ENCODE measurements at regions not wholly inside any gene's neighbourhood (a gene's known extent, or its start where the extent isn't known, plus 50 kb on each side); places are given as distances from the start of the nearest gene placed in this dataset.

- TF ChIP-seq POLR2A (IDR thresholded peaks at IDR 0.05): no peak
- no peak for TF ChIP-seq POLR2AphosphoS5 (IDR thresholded peaks at IDR 0.05)
Measured at GRCh38 chr22:45098056-45098455, 65.7 kb upstream of the NUP50 start.
